NCI-H1436 (cell line): ENCODE measurements at regions not wholly inside any gene's neighbourhood (a gene's known extent, or its start where the extent isn't known, plus 50 kb on each side); places are given as distances from the start of the nearest gene placed in this dataset.
"Not testable (repeated sequence)": the region's sequence is repeated elsewhere in the genome, so short reads cannot be mapped to it uniquely, and the experiment has no call there.

Source experiments
- DNase-seq: peaks from one replicate; lab custom pipeline; 2025; lab: John Stamatoyannopoulos, UW

DNA sequence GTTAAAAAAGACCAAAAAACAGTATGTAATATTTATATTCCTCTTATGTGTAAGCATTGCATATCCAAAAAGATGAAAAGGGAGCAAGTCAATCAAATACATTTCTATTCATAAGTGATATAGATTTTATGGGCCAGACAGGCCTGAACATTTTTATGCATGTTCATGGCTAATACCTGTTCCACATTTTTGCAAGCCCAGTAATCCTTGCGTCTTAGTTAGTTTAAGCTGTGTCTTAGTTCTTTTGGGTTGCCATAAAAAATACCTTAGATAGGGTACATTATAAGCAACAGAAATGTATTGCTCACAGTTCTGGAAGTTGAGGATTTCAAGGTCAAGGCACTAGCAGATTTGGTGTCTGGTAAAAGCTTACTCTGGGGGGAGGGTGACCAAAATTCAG, 342.1 kb downstream of the TAF11L14 start:
- DNase-seq, result no peak

DNA sequence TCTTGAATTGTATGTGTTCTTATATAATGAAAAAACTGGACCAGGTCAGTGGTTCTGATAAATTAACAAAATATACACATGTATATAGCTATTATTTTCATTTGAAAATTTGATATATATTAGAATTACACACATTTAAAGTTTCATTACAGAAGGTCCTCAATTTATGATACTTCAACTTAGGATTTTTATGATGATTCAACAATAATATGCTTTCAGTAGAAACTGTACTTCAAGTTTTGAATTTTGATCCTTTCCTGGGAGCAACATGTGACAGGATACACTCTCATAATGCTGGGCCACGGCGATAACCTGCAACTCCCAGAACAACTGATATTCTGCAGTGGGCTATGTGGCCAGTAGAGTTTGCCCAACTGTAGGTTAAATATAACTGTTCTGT, 344.7 kb downstream of the TAF11L14 start:
- no peak for DNase-seq

DNA sequence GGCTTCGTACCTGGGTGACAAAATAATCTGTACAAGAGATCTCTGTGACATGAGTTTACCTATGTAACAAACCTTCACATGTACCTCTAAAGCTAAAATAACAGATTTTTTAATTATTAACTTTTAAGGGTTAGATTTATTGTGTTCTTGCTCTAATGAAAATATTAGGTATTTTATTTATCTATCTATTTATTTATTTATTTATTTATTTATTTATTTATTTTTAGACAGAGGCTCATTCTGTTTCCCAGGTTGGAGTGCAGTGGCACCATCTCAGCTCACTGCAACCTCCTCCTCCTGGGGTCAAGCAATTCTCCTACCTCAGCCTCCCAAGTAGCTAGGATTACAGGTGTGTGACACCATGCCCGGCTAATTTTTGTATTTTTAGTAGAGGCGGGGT, 348.4 kb downstream of the TAF11L14 start:
- not testable (repeated sequence) for DNase-seq

DNA sequence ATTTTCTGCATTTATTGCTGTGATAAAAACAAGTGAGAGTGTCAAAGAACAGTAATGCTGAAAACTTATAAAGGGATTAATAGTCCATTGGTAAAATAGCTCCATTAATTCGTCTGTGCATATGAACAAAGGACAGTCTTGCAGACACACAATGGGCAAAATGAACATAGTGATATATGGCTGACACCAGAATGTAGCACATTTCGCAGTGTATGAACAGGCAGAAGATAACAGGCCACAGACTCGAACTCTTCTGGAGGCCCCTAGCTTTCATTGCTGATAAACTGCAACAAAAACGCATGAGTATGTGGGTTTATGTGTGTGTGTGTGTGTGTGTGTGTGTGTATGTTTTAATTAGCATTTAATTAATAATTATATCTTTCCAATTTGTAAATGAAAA, 354.8 kb downstream of the TAF11L14 start:
- DNase-seq, result no peak

DNA sequence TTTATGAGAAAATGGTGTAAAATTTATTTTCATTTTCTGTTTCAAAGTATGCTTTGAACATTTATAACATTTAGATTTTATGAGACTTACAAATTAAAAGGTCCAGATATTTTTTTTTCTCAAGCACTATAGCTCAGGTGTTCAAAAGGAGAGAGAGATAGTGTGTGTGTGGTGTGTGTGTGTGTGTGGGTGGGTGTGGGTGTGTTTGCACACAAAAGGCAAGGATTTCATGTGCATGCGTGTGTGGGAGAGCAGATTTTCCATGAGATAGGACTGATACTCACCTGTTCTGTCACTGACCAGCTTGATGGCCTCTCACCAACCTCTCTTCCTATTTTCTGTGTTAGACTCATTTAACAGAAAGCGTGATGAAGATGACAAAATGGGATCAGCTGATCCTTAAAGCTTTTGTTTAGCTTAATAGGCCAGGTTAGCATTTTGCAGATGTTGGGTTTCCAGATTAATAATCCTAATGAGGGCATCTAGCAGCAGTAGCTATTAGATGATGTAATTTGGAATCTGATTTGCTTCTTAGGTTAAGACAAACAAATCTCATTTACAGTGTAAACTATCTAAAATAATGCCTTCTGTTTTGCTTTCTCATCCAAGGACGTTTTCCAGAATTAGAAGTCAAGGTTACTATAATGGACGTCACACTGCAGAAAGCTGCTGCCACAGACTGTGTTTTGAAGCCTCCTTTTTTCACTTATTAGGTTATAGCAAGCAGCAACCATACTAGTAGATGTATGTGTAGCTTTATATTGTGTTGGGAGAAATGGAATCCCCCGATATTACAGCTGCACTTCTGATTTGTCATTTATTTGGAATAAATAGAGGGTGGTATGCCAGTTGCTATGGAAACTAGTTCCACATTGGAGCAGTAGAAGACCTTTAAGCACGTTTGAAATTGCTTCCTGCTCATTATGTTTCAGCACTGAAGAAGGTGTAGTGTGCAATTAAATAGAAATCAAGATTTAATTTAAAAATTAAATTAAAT, 355.6 kb downstream of the TAF11L14 start:
- peak; percentile 83 for DNase-seq

DNA sequence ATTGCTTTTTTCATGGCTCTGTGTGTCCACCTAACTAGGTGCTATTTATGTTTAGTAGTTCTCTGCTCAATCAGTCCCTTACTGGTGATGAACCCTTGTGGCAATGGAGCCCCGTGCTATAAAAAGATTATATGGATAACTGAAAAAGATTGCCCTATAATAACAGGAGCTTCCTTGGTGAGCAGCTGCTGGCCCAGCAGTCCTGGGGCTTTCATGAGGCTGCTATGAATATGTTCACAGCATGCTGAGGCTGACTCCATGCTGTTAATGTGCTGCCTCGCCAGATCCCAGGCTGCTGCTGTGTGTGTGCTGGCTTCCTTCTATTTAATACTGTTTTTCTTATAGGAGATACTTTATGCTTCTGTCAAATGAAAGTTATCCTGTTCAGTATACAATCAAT, 357.5 kb downstream of the TAF11L14 start:
- peak; percentile 22 for DNase-seq

DNA sequence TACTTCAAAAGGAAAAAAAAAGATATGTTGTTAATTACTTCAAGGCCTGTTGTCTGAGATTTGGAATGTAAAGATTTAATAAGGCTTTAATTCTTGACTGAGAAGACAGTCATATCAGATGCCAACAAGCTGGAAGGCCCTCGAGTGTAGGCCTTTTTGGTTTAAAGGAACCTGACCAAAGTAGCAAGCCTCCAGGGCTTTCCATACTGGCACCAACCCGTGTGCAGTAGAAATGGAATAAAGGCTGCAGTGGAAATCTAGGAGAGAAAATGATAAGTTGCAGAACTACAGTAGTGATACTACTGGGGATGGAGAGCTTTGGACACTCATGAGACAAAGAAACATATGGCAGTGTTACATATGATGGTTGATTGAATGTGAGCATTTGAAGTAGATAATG, 358.0 kb downstream of the TAF11L14 start:
- DNase-seq, result no peak

DNA sequence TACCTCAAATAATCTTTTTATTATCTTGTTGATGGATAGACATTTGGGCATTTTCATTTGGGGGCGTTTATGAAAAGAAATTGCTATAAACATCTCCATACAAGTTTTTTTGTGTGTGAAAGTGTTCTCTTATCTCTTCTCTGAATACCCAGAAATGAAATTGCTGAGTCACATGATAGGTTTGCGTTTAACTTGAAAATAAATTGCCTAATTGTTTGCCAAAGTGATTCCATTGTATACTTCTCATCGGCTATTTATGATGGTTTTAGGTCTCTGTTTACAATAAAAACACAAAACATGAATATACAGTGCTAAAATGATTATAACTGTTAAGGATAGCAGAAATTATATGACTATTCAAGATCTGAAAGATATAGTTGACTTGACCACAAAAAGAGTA, 361.7 kb downstream of the TAF11L14 start:
- DNase-seq, result no peak

DNA sequence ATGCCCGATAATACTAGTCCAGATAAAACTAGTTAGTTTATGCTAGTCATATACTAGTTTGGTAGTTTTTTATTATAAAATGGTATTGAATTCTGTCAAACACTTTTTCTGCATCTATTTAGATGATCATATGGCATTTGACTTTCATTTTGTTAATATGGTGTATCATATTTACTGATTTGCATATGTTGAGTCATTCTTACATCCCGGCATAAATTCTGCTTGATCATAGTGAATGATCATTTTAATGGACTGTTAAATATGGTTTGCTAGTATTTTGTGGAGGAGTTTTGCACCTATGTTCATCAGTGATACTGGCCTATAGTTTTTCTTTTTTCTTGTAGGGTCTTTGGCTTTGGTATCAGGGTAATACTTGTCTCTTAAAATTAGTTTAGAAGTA, 365.6 kb downstream of the TAF11L14 start:
- DNase-seq, result no peak

DNA sequence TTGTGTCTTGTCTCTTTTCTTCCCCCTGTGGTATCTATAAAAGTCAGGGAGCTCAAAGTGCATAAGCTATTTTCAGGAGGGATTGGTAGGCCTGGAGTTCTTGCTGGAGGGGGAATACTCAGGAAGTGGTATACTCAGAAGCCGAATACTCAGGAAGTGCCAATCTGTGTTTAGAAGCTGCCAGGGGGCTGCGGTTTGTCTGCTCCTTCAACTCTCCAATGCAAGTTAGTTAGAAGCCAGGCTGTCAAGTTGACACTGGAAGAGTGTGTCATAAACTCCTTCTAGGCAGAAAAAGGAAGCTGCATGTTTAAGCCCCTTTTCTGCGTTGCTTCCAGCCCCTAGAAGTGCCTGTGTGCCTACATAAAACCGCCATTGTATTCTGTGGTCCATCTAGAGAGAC, 366.5 kb downstream of the TAF11L14 start:
- no peak for DNase-seq

DNA sequence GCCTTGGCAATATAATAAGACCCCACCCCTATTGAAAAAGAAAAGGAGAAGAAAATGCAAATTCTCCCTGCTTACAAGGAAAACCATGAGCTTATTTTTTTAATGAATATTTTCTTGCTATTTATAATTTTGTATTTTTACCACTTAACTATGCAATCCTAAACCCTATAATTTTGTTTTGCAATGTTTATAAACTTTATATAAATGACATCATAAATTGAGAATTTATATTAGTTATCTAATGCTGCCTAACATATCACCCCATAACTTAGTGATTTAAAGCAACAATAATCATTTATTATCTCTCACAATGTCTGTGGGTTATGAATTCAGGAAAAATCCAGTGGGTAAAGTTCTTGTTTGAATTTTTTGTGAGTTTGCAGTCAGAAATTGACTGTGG, 369.1 kb downstream of the TAF11L14 start:
- DNase-seq, result no peak

DNA sequence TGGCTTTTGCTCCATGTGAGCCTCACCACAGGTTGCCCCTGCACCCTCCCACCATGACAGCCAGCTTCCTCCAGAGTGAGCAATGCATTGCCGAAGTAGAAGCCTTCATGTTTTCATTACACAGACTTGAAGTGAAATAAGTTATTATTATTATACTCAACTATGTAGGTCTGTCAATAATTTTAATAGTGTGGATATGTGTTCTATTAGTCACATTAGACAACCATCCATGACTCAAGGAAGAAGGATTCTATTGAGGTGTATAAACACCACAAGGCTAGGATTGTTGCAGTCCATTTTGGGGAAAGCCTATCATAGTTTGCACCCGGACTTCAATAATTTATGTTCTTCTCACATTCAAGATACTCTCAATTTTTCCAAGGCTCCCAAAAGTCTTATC, 369.5 kb downstream of the TAF11L14 start:
- DNase-seq, result no peak

DNA sequence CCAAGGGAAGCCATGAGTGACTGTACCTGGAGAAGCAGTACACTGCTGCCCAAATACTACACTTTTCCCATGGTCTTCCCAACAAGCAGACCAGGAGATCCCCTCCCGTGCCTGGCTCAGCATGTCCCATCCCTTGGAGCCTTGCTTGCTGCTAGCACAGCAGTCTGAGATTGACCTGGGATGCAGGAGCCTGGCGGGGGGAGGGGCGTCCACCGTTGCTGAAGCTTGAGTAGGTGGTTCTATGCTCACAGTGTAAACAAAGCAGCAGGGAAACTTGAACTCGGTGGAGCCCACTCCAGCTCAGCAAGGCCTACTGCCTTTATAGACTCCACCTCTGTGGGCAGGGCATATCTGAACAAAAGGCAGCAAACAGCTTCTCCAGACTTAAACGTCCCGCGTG, 372.0 kb downstream of the TAF11L14 start:
- not testable (repeated sequence) for DNase-seq

DNA sequence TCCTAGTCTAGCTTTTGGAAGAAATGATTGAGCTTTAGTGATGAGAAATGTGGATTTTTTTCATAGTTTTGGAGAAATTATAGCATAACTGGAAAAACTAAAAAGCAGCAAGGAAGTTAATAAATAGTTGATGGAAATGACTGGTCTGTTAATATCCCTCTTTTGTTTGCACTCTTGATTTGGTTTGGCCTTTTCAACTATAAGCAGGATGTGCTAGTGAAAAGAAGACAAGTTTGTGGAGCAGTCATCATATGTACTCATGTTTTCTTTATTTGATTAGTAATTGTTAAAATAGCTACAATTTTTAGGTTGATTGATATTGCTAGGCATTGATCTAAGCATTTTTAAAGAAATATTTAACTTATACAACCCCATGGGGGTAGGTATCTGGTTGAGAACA, 374.7 kb downstream of the TAF11L14 start:
- no peak for DNase-seq

DNA sequence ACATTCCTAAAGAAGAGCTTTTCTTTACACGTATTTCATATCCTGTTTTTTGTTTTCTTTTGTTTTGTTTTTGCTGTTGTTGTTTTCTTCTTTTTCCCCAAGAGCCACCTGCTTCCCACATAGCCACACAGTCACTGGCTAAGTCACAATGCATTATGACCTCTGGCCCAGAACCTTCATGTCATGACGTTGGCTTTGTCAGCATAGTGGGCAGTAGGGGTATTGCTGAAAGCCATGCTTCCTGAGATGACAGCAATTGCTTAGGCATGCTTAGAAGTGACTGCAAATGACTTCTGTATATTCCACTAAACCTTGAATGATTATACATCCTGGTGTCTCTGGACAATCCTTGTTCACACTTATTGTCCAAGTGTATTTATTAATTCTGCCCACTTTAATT, 375.8 kb downstream of the TAF11L14 start:
- no peak for DNase-seq

DNA sequence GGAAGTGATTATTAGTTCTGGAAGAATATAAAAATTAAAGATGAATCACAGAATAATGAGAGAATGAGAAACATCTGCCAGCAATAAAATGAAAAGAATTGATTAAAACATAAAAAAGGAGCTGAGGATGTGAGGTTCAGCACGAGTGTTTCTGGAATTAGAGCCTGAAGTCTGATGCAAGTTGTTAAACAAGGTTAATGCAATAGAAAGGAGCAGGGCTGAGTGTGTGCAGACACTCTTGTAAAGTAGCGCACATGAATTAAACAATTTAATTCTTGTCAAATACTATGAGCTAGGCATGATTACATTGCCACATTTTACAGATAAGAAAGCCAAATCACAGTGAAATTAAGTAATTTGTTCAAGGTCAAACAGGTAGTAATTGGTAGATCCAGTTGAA, 384.2 kb downstream of the TAF11L14 start:
- DNase-seq, result no peak

DNA sequence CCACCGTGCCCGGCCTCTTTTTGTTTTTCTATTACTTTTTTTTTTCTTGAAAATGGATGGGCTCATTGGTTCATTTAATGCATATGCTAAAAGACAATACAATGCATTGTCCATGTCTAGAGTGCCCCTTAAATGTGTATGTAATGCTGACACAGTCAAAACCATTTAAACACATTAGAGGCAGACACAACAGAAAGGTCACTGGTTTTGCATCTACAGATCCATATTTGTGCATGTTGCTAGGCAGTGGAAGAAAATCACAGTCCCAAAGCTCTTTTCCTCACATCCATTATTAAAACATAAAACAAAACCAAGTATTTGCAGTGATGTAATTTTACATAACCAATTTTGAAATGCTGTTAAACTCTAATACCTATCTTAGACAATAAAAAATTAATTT, 389.0 kb downstream of the TAF11L14 start:
- no peak for DNase-seq

DNA sequence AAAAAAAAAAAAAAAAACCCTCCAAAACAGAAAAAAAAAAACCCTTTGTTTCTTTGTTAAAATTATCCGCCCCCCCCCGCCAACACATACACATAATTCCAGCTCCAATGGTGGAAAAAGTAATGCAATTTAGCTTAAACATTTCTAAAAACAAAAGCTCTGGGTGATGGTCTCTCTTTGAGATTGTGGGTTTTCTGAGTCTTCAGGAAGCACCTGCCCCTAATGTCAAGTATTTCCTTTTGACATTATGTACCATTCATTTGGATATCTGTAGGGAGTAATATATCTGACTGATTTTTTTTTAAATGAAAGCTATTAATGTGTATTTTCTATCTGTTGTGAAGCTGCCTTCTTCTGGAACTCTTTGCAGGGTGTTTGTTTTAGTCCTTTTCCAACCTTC, 389.7 kb downstream of the TAF11L14 start:
- DNase-seq, result peak; percentile 15

DNA sequence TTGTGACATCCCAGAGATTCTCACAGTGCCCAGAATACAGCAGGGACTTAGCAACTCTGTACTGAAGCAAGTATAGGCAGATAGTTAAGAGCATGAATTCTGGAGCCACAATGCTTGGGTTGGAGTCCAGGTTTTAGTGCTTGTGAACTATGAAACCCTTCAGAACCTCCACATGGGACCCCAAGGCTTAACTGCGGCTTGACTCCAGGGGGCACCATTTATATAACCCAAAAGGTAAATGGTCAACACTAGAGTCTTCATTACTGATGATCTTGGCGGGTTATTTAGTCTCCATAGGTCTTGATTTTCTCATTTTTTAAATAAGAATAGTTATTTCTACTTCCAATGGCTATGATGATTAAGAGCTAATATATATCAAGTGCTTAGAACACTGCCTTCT, 390.3 kb downstream of the TAF11L14 start:
- DNase-seq, result no peak

DNA sequence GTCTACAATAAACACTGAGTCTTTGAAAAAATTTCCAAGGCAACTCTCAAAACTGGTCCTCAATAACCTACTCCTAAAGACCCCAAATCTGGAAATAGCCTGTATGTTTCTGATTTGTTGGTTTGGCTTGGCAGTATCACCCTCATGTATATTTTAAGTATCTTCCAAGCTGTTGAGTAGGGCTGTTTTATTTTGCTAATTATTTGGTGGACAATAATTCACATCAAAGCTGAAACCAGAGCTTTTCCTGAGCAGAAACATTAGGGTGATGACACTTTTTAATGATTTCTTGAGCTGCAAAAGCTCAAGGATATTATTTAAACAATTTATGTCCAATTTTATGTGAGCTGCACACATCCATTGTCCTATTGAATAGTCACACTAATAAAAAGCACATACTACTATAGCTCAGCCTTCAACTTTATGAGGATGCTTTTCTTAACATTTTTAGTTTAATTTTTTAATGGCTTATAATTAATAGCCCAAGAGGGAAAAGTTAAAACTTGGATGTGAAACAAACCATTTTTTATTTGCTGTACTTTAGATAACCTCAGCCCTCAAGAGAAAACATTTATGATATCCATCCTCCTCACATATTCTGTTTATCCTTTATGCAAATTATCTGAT, 393.1 kb downstream of the TAF11L14 start:
- DNase-seq, result no peak

DNA sequence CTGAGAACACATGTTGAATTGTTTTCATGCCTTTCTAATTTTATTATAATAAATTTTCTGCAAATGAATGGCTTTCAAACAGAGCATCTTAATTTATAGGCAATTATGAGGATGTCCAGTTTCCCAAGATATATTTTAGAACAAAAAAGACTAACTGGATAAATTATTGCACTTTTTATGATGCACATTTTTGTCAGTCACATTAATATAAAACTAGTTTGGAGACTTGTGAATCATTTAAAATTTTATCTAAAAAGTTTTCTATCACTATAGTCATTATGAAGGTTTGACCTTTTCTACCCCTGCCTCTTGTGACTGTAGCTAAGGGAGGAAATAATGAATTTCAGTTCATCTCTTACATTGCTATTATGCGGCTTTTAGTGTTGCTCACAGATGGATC, 393.8 kb downstream of the TAF11L14 start:
- no peak for DNase-seq

DNA sequence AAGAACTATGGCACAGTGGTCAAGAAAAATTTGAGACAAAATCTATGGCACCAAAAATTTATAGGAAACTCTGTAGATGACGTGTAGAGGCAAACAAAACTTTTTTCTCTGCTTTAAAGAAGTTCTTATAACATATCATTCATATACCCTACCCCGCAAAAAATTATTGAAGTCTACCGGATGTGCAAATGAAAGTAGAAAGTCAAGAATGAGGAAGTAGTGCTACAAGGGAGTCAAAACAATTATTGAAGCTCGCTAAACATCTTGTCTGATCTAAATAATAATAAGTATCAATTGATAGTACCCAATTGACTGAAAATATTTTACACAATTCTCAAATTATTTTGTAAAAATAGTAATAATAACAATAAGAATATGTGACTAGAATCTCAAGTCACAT, 398.5 kb downstream of the TAF11L14 start:
- no peak for DNase-seq

DNA sequence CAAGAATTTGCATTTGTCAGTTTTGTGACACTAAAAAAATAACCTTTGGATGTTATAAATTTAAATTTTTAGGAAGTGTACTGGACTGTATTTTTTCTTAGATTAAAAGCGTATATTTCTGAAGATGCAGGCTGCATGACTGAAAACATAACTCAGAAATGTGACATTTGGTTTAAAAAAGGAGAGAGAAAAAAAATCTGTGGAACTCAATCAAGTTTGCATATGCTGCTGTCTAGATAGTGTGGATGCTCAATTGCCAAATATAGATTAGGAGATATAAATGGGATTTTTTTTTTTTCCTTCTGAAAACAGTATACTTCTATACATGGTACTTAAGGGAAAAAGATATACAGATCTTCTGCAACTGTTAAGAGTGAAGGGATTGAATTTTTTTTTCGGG, 402.3 kb downstream of the TAF11L14 start:
- DNase-seq, result no peak

DNA sequence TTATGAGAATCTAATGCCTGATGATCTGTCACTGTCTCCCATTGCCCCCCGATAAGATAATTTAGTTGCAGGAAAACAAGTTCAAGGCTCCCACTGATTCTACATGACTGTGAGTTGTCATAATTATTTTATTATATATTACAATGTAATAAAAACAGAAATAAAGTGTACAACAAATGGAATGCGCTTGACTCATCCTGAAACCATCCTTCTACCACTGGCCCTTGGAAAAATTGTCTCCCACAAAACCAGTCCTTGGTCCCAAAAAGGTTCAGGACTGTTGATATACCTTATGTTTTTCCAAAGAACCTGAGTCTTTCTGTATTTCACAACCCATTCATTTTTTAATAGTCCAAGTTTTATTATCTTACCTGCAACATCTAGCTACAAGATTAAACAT, 403.5 kb downstream of the TAF11L14 start:
- DNase-seq, result no peak
